ENCODE measurements at regions not wholly inside any gene's neighbourhood (a gene's known extent, or its start where the extent isn't known, plus 50 kb on each side); places are given as distances from the start of the nearest gene placed in this dataset.
A peak's percentile ranks its signal among the peaks of the same experiment; 100 is the strongest.
"Not testable (repeated sequence)": the region's sequence is repeated elsewhere in the genome, so short reads cannot be mapped to it uniquely, and the experiment has no call there.

DNA sequence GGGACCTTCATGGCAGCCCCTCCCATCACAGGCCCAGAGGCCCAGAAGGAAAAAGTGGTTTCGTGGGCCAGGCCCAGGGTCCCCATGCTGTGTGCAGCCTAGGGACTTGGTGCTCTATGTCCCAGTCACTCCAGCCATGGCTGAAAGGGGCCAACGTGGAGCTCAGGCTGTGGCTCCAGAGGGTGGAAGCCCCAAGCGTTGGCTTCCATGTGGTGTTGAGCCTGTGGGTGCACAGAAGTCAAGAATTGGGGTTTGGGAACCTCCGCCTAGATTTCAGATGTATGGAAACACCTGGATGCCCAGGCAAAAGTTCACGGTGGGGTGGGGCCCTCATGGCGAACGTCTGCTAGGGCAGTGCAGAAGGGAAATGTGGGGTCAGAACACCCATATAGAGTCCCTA is 105.3 kb upstream of the UNC5B start:
- DNase-seq (ENCODE audit: low spot score); ATAC-seq: not testable (repeated sequence)

DNA sequence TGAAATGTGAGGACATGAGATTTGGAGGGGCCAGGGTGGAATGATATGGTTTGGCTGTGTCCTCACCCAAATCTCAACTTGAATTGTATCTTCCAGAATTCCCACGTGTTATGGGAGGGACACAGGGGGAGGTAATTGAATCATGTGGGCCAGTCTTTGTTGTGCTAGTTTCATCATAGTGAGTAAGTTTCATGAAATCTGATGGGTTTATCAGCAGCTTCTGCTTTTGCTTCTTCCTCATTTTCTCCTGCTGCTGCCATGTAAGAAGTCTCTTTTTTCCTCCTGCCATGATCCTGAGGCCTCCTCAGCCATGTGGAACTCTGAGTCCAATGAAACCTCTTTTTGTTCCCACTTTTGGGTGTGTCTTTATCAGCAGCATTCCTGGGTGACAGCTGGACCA is 104.3 kb upstream of the UNC5B start:
- ATAC-seq; DNase-seq (ENCODE audit: low spot score): not testable (repeated sequence)

DNA sequence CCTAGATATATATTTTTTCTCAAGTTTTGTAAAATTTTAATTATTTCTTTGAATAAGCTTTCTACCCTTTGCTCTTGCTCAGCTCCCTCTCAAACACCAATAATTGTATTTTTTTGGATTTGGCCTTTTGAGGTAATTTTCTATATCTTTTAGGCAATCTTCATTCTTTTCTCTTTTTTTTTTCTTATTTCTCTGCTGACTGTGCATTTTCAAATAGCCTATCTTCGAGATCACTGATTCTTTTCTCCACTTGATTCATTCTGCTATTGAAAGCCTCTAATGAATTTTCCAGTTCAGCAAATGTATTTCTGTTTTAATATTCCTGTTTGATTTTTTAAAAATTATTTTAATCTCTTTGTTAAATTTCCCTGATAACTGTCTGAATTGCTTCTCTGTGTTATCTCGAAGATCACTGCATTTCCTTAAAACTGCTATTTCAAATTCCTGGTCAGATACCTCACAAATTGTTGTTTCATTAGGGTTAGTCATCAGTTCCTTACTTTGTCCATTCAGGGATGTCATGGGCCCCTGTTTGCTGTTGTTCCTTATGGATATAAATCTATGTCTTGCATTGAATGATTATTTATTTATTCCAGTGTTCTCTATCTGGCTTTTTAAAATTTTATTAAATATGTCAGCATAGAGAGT is 100.1 kb upstream of the UNC5B start:
- no peak for DNase-seq (ENCODE audit: low spot score)
- ATAC-seq: no peak

DNA sequence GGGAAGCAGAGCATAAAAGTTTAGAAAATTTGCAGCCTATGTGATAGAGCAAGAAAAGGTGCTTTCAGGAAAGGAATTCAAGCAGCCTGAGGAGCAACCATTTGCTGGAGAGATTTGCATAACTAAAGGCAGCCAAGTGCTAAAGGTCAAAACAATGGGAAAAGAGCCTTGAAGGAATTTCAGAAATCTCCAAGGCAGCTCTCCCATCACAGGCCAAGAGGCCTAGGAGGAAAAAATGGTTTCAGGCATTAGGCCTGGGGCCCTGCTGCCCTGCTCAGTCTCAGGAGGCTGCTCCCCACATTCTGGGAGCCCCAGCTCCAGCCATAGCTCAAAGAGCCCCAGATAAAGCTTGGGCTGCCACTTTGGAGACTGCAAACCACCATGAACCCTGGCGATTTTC is 95.9 kb upstream of the UNC5B start:
- DNase-seq (ENCODE audit: low spot score) (no peak), ATAC-seq (no peak)

DNA sequence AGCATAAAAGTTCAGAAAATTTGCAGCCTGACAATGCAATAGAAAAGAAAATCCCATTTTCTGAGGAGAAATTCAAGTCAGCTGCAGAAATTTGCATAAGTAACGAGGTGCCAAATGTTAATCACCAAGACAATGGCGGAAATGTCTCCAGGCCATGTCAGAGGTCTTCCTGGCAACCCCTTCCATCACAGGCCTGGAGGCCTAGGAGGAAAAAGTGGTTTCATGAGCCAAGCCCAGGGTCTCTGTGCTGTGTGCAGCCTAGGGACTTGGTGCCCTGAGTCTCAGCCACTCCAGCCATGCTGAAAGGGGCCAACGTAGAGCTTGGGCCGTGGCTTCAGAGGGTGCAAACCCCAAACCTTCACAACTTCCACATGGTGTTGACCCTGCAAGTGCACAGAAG is 94.8 kb upstream of the UNC5B start:
- ATAC-seq; DNase-seq (ENCODE audit: low spot score): not testable (repeated sequence)

DNA sequence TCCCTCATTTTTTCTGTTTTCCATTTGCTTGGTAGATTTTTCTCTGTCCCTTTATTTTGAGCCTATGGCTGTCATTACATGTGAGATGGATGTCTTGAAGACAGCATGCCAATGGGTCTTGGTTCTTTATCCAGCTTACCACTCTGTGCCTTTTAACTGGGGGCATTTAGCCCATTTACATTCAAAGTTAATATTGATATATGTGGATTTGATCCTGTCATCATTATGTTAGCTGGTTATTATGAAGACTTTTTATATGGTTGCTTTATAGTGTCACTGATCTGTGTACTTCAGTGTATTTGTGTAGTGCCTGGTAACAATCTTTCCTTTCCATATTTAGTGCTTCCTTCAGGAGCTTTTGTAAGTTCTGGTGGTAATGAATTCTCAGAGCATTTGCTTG is 89.3 kb upstream of the UNC5B start:
- ATAC-seq (no peak), DNase-seq (ENCODE audit: low spot score) (no peak)

DNA sequence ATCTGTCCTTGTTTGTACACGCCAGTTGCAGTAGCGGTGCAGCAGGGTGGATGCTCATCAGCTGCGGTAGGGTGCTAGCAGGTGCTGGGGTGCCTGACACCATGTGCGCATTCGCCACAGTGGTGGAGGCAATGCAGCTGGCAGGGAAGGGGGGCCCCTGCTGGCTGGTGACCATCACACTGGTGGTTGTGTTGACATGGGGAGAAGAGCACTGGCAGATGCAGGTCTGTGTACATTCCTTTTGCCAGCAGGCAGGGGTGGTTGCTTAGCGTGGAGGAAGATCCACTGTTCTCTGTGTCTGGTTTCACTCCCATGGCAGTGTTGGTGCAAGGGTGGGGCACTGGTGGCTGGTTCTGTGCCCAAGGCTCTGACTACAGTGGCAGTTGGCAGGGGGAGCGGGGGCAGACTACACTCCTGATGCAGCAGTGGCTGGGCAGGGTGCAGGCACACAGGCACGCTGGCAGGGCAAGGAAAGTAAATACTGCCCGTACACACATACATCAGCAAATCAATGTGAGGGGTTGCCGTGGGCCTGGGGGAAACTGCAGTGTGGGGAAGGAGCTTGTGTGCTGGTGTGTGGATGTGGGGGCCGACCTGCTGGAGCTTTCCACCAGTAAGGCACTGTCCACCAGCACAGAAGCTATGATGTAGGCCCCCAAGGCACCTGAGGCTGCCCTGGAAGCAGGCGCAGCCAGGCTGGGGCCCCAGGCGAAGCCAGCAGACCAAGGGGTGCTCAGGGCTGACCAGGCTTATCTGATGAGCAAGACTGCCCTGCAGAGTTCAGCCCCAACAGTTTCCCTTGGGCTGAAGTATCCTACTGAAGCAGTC is 87.2 kb upstream of the UNC5B start:
- DNase-seq (ENCODE audit: low spot score) (peak; percentile 33), ATAC-seq (no peak)

DNA sequence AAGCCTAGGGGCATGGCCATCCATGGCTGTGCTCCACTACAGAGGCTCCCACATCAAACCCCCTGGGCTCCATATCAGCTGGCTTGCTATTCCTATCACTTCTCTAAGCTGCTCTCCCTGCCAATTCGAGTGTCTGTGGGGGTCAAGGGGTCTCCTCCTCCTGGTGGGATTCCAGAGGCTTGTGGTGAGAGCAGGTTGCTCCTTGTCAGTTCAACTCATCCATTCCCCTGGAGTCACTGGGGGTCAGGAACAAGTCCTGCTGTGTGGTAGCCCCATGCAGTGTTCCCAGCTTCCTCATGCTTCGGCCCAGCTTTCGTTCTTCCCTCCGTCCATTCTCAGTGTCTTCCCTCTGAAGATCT is 86.6 kb upstream of the UNC5B start:
- peak; percentile 22 for DNase-seq (ENCODE audit: low spot score)
- no peak for ATAC-seq

DNA sequence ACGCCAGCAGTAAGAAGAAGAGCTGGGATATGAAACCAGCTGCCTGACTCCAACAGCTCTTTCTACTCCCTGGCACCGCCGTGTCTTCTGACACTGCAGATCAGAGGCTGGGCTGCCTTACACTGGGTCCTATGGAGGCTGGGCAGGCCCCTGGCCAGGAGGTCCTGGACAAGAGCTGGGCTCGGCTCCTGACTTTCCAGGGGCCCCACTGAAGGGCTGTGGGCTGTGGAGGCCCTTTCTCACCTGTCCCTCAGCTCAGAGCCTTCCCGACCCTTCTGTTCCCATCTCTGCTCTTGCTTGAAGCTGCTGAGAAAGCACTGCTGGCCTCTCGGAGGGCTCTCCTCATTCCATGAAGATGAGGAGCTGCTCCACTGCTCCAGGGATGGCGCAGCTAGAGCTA is 85.9 kb upstream of the UNC5B start:
- DNase-seq (ENCODE audit: low spot score) (peak; percentile 23), ATAC-seq (no peak)

DNA sequence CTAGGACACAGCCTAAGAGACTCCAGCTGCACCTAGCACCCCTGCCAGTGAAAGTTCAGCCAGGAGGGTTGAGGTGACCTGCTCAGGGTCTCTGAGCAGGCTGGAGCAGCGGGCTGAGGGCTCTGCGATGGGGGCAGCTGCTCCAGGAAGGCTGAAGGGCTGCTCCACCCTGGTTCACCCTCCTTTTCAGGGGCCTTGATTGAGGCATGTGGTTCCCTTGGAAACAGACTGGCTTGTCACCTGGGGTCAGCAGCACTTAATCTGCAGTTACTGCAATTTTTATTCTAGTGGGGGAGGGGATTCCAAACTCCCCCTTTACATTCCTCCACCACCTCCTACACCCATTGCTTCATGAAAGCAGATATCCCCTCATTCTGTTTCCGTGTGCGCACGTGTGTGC is 85.3 kb upstream of the UNC5B start:
- ATAC-seq: no peak
- DNase-seq (ENCODE audit: low spot score): peak; percentile 36

DNA sequence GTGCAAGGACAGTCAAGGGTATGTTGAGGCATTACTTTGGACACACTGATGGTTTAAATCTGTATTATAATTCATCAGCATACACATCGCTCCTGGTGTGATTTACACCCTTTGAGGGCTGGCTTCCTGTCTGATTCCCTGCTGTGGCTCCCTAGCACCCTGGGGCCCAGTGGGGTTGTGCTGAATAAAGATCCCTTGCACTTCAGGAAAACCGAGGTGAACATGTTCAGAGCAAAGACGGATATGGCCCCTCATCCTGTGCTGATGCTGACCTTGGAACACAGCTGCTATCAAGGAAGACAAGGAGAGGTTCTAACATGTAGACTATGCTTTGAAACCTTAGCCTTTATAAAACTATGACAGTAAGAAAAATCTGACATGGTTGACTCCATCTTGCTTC is 84.6 kb upstream of the UNC5B start:
- DNase-seq (ENCODE audit: low spot score) (peak; percentile 21), ATAC-seq (no peak)

DNA sequence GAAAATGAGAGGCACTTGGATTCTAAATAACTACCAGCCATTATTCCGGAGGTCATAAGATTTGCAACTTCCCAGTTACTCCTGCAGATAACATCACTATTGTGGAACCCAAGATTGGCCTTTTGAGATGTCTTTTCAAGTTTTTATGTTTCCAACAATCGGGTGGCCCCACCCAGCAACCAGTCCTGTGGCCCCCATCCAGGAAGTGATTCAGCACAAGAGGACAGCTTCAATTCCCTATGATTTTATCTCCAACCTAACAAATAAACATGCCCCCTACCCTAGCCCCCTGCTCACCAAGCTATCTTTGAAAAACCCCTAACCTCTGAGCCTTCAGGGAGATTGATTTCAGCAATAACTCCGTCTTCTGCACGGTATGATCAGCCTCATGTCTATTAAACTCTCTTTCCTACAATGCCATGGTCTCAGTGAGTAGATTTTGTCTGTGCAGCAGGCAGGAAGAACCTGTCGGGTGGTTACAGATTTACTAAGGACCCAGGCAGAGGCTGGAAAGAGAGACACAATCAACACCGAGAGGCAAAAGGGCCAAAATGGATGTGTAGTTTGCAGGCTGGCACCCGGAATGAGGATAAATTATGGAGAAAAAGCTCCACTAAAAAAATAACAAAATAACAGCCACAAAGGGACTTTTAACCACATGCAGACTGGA is 83.9 kb upstream of the UNC5B start:
- ATAC-seq (no peak), DNase-seq (ENCODE audit: low spot score) (no peak)

DNA sequence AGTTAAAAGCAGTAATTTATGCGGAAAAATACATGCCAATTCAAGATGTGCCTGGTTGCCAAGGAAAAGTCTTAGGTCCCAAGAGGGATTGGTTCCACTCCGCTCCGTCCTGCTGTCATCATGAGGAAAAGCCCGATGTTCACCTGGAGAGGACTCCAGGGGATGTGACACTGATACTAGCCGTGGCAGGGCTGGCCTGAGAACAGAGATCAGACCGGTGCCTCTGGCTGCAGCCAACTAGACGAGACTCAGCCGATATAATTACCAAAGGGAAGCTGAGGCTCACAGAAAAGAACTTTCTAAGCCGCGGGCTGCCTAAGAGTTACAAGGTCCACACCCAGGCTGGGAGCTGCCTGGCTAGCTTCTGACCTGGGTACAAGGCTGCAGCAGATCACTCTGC is 81.3 kb upstream of the UNC5B start:
- ATAC-seq (no peak), DNase-seq (ENCODE audit: low spot score) (no peak)

DNA sequence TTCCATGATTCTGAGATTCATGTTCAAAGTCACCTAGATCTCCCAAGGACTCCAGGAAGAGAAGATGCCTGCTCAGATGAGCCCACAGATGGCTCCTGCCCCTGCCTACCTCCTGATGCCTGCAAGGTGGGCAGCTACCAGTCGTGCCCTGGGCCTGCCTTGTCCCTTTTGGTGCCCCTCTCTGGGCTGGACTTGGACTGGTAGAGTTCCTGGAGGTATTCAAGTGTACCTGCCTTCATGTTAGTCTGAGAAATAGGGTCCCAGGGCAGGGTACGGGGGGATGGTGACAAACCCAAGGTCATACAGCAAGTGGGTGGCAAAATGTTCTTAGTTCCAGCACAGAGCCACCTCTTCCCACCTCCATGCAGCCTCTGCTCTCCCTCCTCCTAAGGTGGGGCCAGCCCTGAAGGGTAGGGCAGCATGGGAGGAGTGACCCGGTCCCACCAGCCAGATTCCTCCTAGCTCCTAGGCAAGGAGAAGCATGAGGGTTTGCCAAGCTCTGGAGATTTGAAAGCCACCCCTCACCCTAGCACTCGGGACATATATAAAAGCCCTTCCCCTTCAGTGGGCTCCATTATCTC is 80.8 kb upstream of the UNC5B start:
- ATAC-seq (no peak), DNase-seq (ENCODE audit: low spot score) (no peak)

DNA sequence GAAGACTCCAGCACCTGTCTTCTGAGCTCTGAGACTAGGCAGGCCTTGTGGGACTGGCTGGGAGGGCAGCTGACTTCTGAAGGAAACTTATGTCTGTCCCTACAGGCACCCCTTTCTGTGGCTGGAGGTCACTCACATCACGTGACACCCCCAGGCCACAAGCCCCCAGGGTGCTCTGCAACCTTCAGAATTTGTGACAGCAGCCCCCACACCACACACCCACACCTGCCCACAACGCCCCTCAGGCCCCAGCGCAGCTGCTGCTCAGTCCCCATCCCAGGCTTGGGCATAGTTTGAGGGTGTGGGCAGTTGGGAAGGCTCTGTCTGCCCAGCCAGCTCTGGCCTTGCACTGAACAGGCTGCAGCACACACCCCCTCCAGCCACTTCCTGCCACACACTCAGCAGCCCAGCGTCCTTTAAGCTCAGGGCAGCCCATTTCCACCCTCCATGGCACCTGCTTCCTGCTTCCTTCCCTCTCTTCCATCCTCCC is 80.0 kb upstream of the UNC5B start:
- ATAC-seq: no peak
- DNase-seq (ENCODE audit: low spot score): no peak

DNA sequence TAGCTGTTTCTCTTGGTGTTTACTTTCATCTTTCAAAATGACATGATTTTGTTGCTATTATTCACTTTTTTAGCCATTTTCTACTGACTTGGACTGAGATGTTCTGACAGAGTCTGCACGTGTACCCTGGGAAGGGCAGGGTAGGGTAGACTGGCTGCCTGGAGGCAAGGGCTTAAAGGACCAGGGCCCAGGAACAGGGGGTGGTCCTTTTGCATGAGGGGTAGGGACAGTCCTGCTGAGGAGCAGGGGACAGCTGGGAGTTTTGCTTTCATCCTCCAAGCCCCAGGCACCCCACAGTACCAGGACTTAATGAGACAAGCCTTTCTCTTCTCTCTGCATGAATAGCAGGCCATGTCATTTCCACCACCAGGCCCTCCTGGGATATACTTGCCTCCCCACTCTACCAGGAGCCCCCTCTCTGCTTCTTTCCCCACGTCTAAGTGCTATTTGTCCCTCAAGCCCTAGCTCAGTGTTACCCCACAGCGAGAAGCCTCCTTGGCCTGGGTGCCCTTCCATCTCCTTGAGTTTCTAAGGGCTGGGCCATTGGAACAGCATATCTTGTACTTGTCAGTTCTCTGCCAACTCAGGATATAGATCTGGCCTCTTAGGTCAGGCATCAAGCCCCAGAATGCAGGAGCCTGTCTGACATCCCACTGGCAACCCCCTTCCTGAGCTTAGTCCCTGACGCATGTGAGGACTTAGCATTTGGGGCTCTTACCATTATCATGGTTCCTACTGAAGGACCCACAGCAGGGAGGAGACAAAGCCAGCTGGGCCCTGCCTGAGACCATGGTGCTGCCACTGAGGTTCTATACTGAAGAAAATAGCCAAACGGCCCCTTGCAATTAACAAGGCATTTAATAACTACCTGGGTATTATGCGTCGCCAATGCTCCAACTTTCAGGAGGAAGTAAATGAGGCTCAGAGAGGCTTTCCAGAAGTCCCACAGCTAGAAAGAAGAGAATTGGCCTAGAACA is 78.4 kb upstream of the UNC5B start:
- DNase-seq (ENCODE audit: low spot score): no peak
- ATAC-seq: no peak

DNA sequence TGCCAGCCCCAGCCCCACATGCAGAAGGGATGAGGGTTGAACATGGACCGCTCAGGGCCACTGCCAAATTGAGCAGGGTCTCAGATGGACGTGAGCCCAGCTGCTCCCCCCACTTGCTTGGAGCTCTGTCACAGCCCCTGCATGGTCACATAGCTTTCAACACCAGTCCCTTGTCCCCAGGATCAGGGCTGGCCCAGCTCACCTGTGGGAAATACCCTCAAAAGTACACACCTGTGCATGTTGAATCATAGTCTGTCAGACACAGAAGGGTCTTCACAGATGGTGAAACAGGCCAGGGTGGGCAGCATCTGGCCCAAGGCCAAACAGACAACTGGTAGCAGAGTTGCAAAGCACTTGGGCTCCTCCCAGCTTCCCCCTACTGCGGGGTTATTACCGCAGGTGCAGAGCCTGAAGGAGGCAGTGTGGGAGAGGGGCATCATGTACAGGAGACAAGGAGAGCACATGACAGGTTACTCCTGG is 77.6 kb upstream of the UNC5B start:
- DNase-seq (ENCODE audit: low spot score) (no peak), ATAC-seq (no peak)

DNA sequence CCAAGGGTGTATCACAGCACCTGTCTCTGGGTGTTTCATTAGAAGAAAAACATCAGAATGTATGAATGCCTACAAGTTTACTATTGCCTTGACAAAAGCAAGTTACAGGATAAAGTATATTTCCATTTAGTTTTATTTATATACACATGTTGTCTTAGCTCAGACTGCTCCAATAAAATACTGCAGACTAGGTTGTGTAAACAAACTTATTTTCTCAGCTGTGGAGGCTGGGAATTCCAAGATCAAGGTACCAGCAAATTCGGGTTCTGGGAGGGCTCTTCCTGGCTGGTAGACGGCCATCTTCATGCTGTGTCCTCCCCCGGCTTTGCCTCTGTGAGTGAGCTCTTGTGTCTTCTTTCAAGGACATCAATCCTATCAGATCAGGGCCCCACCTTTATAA is 77.1 kb upstream of the UNC5B start:
- DNase-seq (ENCODE audit: low spot score) (no peak), ATAC-seq (no peak)

DNA sequence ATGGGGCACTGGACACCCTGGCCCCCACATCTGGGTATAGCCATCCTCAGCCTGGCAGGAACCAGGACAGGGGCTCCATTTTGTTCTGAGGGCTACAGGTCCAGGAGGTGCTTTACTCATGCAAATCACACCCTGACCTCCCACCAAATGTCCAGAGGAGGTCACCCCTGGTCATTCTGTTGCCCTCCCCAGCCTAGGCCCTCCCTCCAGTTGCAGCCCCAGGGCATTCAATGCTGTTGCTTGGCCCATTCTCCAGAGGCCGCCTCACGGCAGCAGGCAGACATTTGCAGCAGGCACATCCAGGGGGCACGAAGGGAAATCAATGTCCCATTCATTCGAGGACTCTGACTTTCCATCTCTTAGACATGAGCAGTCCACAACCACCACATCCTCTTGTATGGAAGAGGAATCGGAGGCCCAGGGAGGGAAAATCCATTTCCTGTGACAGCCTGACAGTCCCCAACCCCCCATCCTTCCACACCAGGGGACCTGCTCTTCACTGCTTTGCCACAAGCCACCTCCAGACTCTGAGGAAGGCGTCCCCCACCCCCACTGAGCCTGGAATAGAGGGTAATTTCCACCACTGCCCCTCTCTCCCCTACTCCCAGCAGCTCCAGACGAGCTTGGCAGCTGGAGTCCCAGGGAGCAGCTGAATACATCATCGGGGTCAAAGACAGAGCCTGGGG is 76.2 kb upstream of the UNC5B start:
- DNase-seq (ENCODE audit: low spot score) (no peak), ATAC-seq (no peak)

DNA sequence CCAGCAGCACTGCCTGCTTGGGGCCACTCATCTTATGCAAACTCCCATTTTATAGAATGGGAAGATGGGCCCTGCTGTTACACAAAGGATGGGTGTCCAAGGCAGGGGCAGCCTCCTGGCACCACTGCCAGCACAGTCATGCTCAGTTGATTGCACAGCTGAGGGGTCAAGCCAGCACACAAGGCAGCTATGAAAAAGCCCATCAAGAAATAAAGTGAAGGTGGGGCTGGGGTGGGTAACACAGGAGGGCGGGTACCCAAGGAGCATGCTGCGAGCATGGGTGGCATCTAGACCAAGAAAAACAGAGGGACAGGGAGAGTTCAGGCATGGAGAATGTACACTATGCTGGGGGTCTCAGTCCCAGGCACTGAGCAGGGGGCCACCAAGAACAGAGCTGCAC is 74.7 kb upstream of the UNC5B start:
- DNase-seq (ENCODE audit: low spot score) (no peak), ATAC-seq (no peak)
